ENCODE measurements at regions not wholly inside any gene's neighbourhood (a gene's known extent, or its start where the extent isn't known, plus 50 kb on each side); places are given as distances from the start of the nearest gene placed in this dataset.

GRCh38 chr14:39673734-39674133 lies 241.5 kb upstream of the FBXO33 start:
- TF ChIP-seq CTCF (IDR thresholded peaks at IDR 0.05; ENCODE audit: poor library complexity, severe bottlenecking) (no peak), POLR2AphosphoS5 (IDR thresholded peaks at IDR 0.05) (no peak), EZH2 (IDR thresholded peaks at IDR 0.05; ENCODE audit: borderline replicate concordance, insufficient read depth, low read length, poor library complexity, severe bottlenecking) (no peak), EP300 (conservative IDR thresholded peaks at IDR 0.05; ENCODE audit: poor library complexity, severe bottlenecking) (no peak), TAF1 (IDR thresholded peaks at IDR 0.05; ENCODE audit: low read depth) (no peak), SMC3 (conservative IDR thresholded peaks at IDR 0.05; ENCODE audit: poor library complexity) (no peak)

All from neural cell (in vitro differentiated cells).